Stimulated activated naive CD8-positive, alpha-beta T cell treated with anti-CD3 and anti-CD28 coated beads, Interleukin-15, amount 100 ng/mL, for 72 hours (primary cell): ENCODE measurements at regions not wholly inside any gene's neighbourhood (a gene's known extent, or its start where the extent isn't known, plus 50 kb on each side); places are given as distances from the start of the nearest gene placed in this dataset.

ENCODE experiments used
- ATAC-seq: fragments of 150-1000 bp; cut with Tn5 transposase; 2 replicates; pipeline ENCODE4 v1.10.0; 2021; ENCODE audit warnings: mild to moderate bottlenecking, moderate library complexity
- DNase-seq, 2 donors: peaks; one replicate each; pipeline ENCODE4 v3.0.0; 2021 to 2022
- H3K27ac Mint-ChIP-seq, 2 donors: one replicate each; pipeline ENCODE4 v1.8.0; 2022; ENCODE audit warnings: mild to moderate bottlenecking in 2 of 2, mixed read lengths in 2 of 2, moderate library complexity in 2 of 2
- H3K27me3 Mint-ChIP-seq: one replicate; pipeline ENCODE4 v1.8.0; 2022; ENCODE audit warnings: mixed read lengths
- H3K4me1 Mint-ChIP-seq: one replicate; pipeline ENCODE4 v1.8.0; 2022; ENCODE audit warnings: mild to moderate bottlenecking, mixed read lengths
- H3K4me3 Mint-ChIP-seq, 2 donors: one replicate each; pipeline ENCODE4 v1.8.0; 2022; ENCODE audit warnings: mild to moderate bottlenecking in 2 of 2, mixed read lengths in 2 of 2, moderate library complexity in 1 of 2
- H3K9me3 Mint-ChIP-seq, 2 donors: one replicate each; pipeline ENCODE4 v1.8.0; 2022; ENCODE audit warnings: mixed read lengths in 2 of 2

- H3K27ac Mint-ChIP-seq = no peak overlapping the region
- H3K4me3 Mint-ChIP-seq = no peak overlapping the region
- DNase-seq (no peak), ATAC-seq (no peak)
- H3K9me3 Mint-ChIP-seq = no peaks in the 10 kb centered on the region
- peaks cover 25% of the 10 kb centered on the region for H3K27me3 Mint-ChIP-seq
- H3K4me1 Mint-ChIP-seq = no peaks in the 10 kb centered on the region
Observed at GRCh38 chr18:75836516-75836915, 409.0 kb upstream of the SMIM21 start.

DNA sequence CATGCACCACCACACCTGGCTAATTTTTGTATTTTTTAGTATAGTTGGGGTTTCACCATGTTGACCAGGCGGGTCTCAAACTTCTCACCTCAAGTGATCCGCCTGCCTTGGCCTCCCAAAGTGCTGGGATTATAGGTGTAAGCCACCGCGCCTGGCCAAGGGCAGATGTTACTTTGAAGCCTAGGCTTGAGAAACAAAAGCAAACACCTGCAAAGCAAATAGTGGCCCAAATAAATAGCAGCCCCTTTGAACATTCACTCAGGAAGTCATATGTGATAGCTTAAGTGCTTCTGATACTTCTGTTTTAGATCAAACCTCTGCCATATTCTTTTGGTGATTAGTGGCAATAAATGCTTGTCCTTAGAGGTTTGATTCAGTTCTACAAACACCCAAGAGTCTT, 404.5 kb upstream of the SMIM21 start:
- Mint-ChIP-seq H3K27ac (no peak overlapping the region), H3K4me1 (no peaks in the 10 kb centered on the region), H3K27me3 (peaks cover 14% of the 10 kb centered on the region), H3K4me3 (no peak overlapping the region), H3K9me3 (no peaks in the 10 kb centered on the region)
- DNase-seq = no peak
- no peak for ATAC-seq

- Mint-ChIP-seq H3K27ac (no peak overlapping the region), H3K9me3 (no peaks in the 10 kb centered on the region), H3K4me3 (no peak overlapping the region), H3K4me1 (no peaks in the 10 kb centered on the region), H3K27me3 (peaks cover 24% of the 10 kb centered on the region)
- no peak for DNase-seq
- no peak for ATAC-seq
Observed at GRCh38 chr18:75830828-75831227, 403.3 kb upstream of the SMIM21 start.

DNA sequence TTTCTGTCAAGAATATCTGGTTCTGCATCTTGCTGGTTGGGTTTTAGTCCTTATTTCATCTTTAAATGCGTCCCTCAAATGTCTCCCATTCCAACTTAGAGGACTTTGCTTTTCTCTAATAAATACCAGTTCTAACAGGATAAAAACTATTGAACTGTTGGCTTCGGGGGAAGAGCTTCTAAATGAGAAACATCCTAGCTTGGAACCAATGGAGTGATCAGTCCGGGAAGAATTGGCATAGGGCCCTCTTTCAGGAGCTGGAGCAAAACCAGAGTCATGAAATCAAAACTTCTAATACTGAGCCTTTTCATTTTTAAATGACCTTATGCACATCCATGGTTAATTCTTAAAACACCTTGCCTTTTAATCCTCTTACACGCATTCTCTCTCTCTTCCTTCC, 401.6 kb upstream of the SMIM21 start:
- DNase-seq = no peak
- Mint-ChIP-seq H3K4me1 (no peaks in the 10 kb centered on the region), H3K27me3 (peaks cover 29% of the 10 kb centered on the region), H3K27ac (no peak overlapping the region), H3K4me3 (no peak overlapping the region), H3K9me3 (no peaks in the 10 kb centered on the region)
- ATAC-seq = no peak

DNA sequence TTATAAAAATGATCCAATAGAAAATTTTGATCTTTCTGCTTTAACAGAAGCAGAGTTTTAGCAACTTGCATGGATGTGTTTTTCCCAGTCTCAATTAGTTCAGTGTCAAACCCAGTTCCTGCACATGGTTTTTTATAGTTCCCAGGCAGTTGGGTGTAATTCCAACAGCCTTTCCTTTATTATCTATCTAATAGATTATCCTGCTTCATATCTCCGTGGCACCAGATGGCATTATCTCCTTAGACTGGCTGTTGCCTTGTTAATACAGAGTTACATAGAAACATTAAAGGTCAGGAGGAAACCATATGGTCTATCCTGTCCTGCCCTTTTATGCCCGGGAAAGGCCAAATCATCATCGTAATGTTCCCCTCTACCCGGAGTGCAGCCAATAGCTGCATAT, 400.9 kb upstream of the SMIM21 start:
- no peak overlapping the region for H3K27ac Mint-ChIP-seq
- no peak for ATAC-seq

GRCh38 chr18:75827751-75828287, 400.3 kb upstream of the SMIM21 start:
- no peak for DNase-seq
- Mint-ChIP-seq H3K9me3 (no peaks in the 10 kb centered on the region), H3K27me3 (peaks cover 20% of the 10 kb centered on the region), H3K27ac (no peak overlapping the region), H3K4me1 (no peaks in the 10 kb centered on the region), H3K4me3 (no peak overlapping the region)
- no peak for ATAC-seq

More for the DNA sequence above, 400.9 kb upstream of the SMIM21 start:
- Mint-ChIP-seq H3K9me3 (no peaks in the 10 kb centered on the region), H3K27me3 (peaks cover 26% of the 10 kb centered on the region), H3K4me1 (no peaks in the 10 kb centered on the region), H3K4me3 (no peak overlapping the region)
- no peak for DNase-seq

- Mint-ChIP-seq H3K9me3 (peaks cover 0 to 4% of the 10 kb centered on the region in 2 donors), H3K4me1 (no peaks in the 10 kb centered on the region), H3K4me3 (no peak overlapping the region), H3K27ac (no peak overlapping the region), H3K27me3 (peaks cover 15% of the 10 kb centered on the region)
- DNase-seq (no peak), ATAC-seq (no peak)
Observed at GRCh38 chr18:75824661-75825060, 397.2 kb upstream of the SMIM21 start.

- Mint-ChIP-seq H3K27me3 (peaks cover 15% of the 10 kb centered on the region), H3K9me3 (peaks cover 0 to 4% of the 10 kb centered on the region in 2 donors), H3K4me1 (no peaks in the 10 kb centered on the region), H3K4me3 (no peak overlapping the region), H3K27ac (no peak overlapping the region)
- DNase-seq (no peak), ATAC-seq (no peak)
Observed at GRCh38 chr18:75823471-75823870, 396.0 kb upstream of the SMIM21 start.

- Mint-ChIP-seq H3K27me3 (no peaks in the 10 kb centered on the region), H3K4me1 (no peaks in the 10 kb centered on the region), H3K4me3 (no peak overlapping the region), H3K27ac (no peak overlapping the region), H3K9me3 (peaks cover 4 to 6% of the 10 kb centered on the region in 2 donors)
- ATAC-seq (no peak), DNase-seq (no peak)
Observed at GRCh38 chr18:75818383-75818782, 390.9 kb upstream of the SMIM21 start.

DNA sequence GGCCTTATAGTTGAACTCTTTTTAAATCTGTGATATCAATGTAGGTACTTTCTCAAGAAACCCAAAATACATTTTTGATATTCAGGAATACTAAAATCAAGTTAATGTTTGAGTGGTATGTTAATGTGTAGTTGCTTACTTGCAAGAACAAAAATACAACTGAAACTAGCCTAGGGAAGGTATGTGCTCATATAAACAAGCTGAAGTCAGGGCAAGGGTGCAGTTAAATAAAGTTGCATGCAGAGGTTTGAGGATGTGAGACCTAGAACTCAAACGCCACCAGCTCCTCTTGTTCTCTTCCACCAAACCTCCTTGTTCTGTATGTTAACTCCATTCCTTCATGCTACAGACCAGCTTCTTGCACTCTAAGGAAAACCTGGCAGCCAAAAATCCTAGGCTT, 388.3 kb upstream of the SMIM21 start:
- DNase-seq (no peak), ATAC-seq (no peak)
- Mint-ChIP-seq H3K27me3 (peaks cover 14% of the 10 kb centered on the region), H3K4me1 (no peaks in the 10 kb centered on the region), H3K4me3 (no peak overlapping the region), H3K9me3 (peaks cover 4 to 6% of the 10 kb centered on the region in 2 donors), H3K27ac (no peak overlapping the region)

- DNase-seq (no peak), ATAC-seq (no peak)
- H3K27ac Mint-ChIP-seq = no peak overlapping the region
- no peak overlapping the region for H3K4me3 Mint-ChIP-seq
- peaks cover 32% of the 10 kb centered on the region for H3K27me3 Mint-ChIP-seq
- peaks cover 0 to 6% of the 10 kb centered on the region in 2 donors for H3K9me3 Mint-ChIP-seq
- no peaks in the 10 kb centered on the region for H3K4me1 Mint-ChIP-seq
Observed at GRCh38 chr18:75812761-75813160, 385.3 kb upstream of the SMIM21 start.

- peaks cover 32% of the 10 kb centered on the region for H3K27me3 Mint-ChIP-seq
- no peak overlapping the region for H3K4me3 Mint-ChIP-seq
- DNase-seq = no peak
- H3K9me3 Mint-ChIP-seq = peaks cover 0 to 6% of the 10 kb centered on the region in 2 donors
- no peak overlapping the region for H3K27ac Mint-ChIP-seq
- no peak for ATAC-seq
- no peaks in the 10 kb centered on the region for H3K4me1 Mint-ChIP-seq
Observed at GRCh38 chr18:75810961-75811551, 383.6 kb upstream of the SMIM21 start.

DNA sequence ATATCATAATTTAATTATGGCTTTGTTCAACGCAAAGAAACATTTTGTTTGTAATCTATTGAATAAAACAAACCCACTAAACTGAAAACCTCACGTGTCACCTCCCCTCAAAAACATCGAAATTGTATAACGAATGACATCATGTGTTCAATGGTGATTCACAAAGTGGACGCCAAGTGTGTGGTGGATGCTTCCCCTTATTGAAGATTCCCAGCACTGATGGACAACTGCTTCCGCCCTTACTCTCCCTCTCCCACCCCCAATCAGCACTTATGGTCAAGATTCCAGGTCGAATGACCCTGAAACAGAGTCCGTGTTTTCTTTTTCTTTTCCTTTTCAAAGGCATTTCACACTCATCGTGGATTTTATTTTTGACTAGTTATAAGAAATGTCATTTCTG, 383.0 kb upstream of the SMIM21 start:
- peaks cover 32% of the 10 kb centered on the region for H3K27me3 Mint-ChIP-seq

GRCh38 chr18:75809926-75810255, 382.4 kb upstream of the SMIM21 start:
- no peaks in the 10 kb centered on the region for H3K4me1 Mint-ChIP-seq
- H3K27ac Mint-ChIP-seq = no peak overlapping the region
- ATAC-seq (no peak), DNase-seq (no peak)
- H3K4me3 Mint-ChIP-seq = no peak overlapping the region
- peaks cover 0 to 2% of the 10 kb centered on the region in 2 donors for H3K9me3 Mint-ChIP-seq
- peaks cover 32% of the 10 kb centered on the region for H3K27me3 Mint-ChIP-seq

More for the DNA sequence above, 383.0 kb upstream of the SMIM21 start:
- H3K9me3 Mint-ChIP-seq = peaks cover 0 to 6% of the 10 kb centered on the region in 2 donors
- no peak overlapping the region for H3K27ac Mint-ChIP-seq
- no peak for ATAC-seq
- no peak overlapping the region for H3K4me3 Mint-ChIP-seq
- DNase-seq = no peak
- no peaks in the 10 kb centered on the region for H3K4me1 Mint-ChIP-seq

DNA sequence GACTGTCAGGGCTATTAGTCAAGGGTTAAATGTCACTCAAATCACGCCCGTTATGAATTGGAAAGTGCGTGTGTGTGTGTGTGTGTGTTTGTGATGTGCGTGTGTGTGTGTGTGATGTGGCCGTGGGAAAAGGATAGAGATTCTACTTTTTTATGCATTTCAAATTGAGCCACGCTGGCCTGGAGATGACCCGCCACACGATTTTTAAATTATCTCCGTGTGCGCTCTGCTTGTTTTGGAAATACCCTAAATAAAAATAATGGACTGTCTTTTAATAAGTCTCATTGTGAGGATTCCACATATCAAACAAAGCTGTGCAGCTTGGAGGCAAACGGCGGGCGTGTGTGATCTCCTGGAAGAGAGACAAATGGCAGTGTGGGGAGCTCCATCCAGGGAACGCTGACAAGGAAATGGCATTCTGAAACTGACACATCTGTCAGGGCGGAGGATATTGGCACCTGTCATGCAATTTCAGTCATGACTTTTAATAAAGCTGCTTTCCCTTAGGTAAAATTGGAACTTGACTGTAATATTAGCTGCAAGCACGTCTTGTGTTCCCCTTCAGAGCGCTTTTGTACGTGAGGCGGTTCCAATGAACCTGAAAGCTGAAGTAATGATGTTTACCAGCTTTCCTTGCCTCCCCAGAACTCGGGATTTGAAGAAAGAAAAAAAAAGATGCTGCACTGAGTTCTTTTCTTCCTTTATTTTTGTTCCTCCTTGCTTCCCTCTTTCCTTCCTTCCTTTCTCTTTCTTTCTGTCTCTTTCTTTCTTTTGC, 381.8 kb upstream of the SMIM21 start:
- Mint-ChIP-seq H3K4me1 (no peaks in the 10 kb centered on the region), H3K27me3 (peaks cover 32% of the 10 kb centered on the region), H3K27ac (no peak overlapping the region), H3K9me3 (no peaks in the 10 kb centered on the region), H3K4me3 (no peak overlapping the region)
- ATAC-seq (no peak), DNase-seq (no peak)

- ATAC-seq = no peak
- no peak for DNase-seq
- Mint-ChIP-seq H3K9me3 (no peaks in the 10 kb centered on the region), H3K27ac (no peak overlapping the region), H3K4me3 (no peak overlapping the region), H3K27me3 (peaks cover 22% of the 10 kb centered on the region), H3K4me1 (no peaks in the 10 kb centered on the region)
Observed at GRCh38 chr18:75805265-75805664, 377.8 kb upstream of the SMIM21 start.
